GM23248 (cell line): ENCODE measurements at regions not wholly inside any gene's neighbourhood (a gene's known extent, or its start where the extent isn't known, plus 50 kb on each side); places are given as distances from the start of the nearest gene placed in this dataset.

ENCODE experiments used
- EZH2 ChIP-seq: fragments of 200-600 bp; sonication (generic); IDR thresholded peaks from 2 replicates; pipeline ENCODE4 v1.6.1; 2018; ENCODE audit warnings: antibody characterized with exemption, mild to moderate bottlenecking; ENCODE audit not compliant: insufficient read depth, poor library complexity, severe bottlenecking
- EZH2phosphoT487 ChIP-seq: fragments of 200-600 bp; sonication (generic); IDR thresholded peaks from 2 replicates; pipeline ENCODE4 v1.6.1; 2018; ENCODE audit warnings: antibody characterized with exemption, moderate library complexity, mild to moderate bottlenecking, low read depth; ENCODE audit not compliant: insufficient read depth

DNA sequence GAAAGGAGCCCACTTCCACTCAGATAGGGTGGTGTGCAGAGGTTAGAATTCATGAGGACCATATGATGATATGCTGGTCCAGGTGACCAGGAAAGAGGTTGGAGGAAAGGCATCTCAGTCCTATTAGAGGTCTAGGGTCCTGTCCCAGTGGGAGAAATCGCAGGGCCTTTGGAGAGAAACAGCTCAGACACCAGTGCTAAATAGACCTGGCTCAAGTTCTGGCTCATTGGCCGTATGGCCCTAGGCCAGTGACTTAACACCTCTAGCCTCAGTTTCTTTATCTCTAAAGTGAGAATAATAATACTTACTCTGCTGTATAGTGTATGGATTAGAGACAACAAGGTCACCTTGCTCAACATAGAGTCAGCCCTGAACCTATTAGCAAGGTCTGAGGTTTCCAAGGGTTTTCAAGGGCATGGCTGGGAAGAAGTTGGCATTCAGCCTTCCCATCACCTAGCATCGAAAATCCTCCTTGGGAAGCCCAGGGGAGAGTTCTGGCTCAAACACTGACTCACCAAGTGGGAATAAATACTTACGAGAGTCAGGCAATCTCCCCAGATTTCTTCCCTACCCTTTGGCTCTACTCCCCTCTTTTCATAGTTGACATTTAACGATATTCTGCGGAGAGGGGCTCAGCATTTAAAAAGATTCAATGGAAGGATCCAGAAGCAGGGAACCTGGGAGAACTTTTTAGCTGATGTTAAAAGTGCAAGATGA is 473.1 kb upstream of the PODXL start:
- TF ChIP-seq EZH2 (no peak), EZH2phosphoT487 (no peak)
